Tibial nerve (tissue), 4 donors: ENCODE measurements at regions not wholly inside any gene's neighbourhood (a gene's known extent, or its start where the extent isn't known, plus 50 kb on each side); places are given as distances from the start of the nearest gene placed in this dataset.

Experiments
- DNase-seq, 2 donors: peaks; one replicate each; pipeline ENCODE4 v3.0.0-alpha.2; 2019; ENCODE audit warnings: low spot score in 2 of 2
- H3K27ac ChIP-seq, 4 donors: fragments of 200-600 bp; sonication (generic) in 3 of 4; one replicate each; pipeline ENCODE4 v1.5.1; 2017 to 2019; ENCODE audit warnings: mild to moderate bottlenecking in 1 of 4
- H3K27me3 ChIP-seq, 2 donors: fragments of 200-600 bp; sonication (generic) in 1 of 2; one replicate each; pipeline versions ENCODE4 v1.5.1 to v1.6.0; 2017 to 2019
- H3K36me3 ChIP-seq, 3 donors: fragments of 200-600 bp; sonication (generic); one replicate each; pipeline ENCODE4 v1.5.1; 2018 to 2019
- H3K4me1 ChIP-seq, 4 donors: fragments of 200-600 bp; sonication (generic) in 3 of 4; one replicate each; pipeline ENCODE4 v1.5.1; 2017 to 2019
- H3K4me3 ChIP-seq, 4 donors: fragments of 200-600 bp; sonication (generic) in 3 of 4; one replicate each; pipeline ENCODE4 v1.5.1; 2017 to 2019; ENCODE audit warnings: mild to moderate bottlenecking in 1 of 4, moderate library complexity in 1 of 4
- H3K9me3 ChIP-seq, 4 donors: fragments of 200-600 bp; sonication (generic) in 3 of 4; one replicate each; pipeline ENCODE4 v1.5.1; 2017 to 2019
- CTCF ChIP-seq, 5 experiments: fragments of 200-600 bp in 3 of 5; fragments of 450-650 bp in 2 of 5; sonication (generic) in 3 of 5; IDR thresholded peaks; one replicate each; pipeline ENCODE4 v1.5.1; 2016 to 2019; ENCODE audit warnings: antibody characterized with exemption in 5 of 5, mild to moderate bottlenecking in 3 of 5, moderate library complexity in 2 of 5
- EP300 ChIP-seq, 2 donors: sonication (generic); formaldehyde crosslinking; IDR thresholded peaks; one replicate each; pipeline ENCODE4 v1.6.1; 2017; ENCODE audit warnings: antibody characterized with exemption in 2 of 2, mild to moderate bottlenecking in 1 of 2
- POLR2A ChIP-seq, 2 donors: fragments of 450-650 bp; IDR thresholded peaks; one replicate each; pipeline ENCODE4 v1.6.1; 2017; ENCODE audit warnings: antibody characterized with exemption in 2 of 2, mild to moderate bottlenecking in 2 of 2, moderate library complexity in 2 of 2
- WGBS, 2 donors: methylation state at CpG; one replicate each; pipeline ENCODE4 v1.1.5; 2018; 5-methylcytosine and 5-hydroxymethylcytosine counted together

- Histone ChIP-seq H3K4me1 (no peaks in the 10 kb centered on the region), H3K27me3 (no peaks in the 10 kb centered on the region), H3K36me3 (no peaks in the 10 kb centered on the region), H3K9me3 (no peaks in the 10 kb centered on the region), H3K4me3 (no peak overlapping the region), H3K27ac (no peak overlapping the region)
- 86 to 97% methylated on average over 1 of the region's 1 CpG for WGBS, 2 donors
- DNase-seq, result no peak
- TF ChIP-seq EP300 (IDR thresholded peaks at IDR 0.05), result no peak
- TF ChIP-seq CTCF (IDR thresholded peaks at IDR 0.05), result no peak
- TF ChIP-seq POLR2A (IDR thresholded peaks at IDR 0.05), result no peak
Observed at GRCh38 chr4:177093964-177094363, 215.7 kb upstream of the NEIL3 start.

- TF ChIP-seq CTCF (IDR thresholded peaks at IDR 0.05) (no peak), EP300 (IDR thresholded peaks at IDR 0.05) (no peak), POLR2A (IDR thresholded peaks at IDR 0.05) (no peak)
Observed at GRCh38 chr4:177097291-177097690, 212.4 kb upstream of the NEIL3 start.

GRCh38 chr4:177099211-177099610 lies 210.5 kb upstream of the NEIL3 start:
- Histone ChIP-seq H3K27me3 (no peaks in the 10 kb centered on the region), H3K4me3 (no peak overlapping the region), H3K9me3 (no peaks in the 10 kb centered on the region), H3K36me3 (no peaks in the 10 kb centered on the region), H3K4me1 (no peaks in the 10 kb centered on the region), H3K27ac (no peak overlapping the region)
- 90 to 91% methylated on average over 6 of the region's 6 CpGs for WGBS, 2 donors
- TF ChIP-seq CTCF (IDR thresholded peaks at IDR 0.05) (no peak), POLR2A (IDR thresholded peaks at IDR 0.05) (no peak), EP300 (IDR thresholded peaks at IDR 0.05) (no peak)
- no peak for DNase-seq

More at GRCh38 chr4:177097291-177097690, 212.4 kb upstream of the NEIL3 start:
- Histone ChIP-seq H3K27ac (no peak overlapping the region), H3K4me1 (no peaks in the 10 kb centered on the region), H3K36me3 (no peaks in the 10 kb centered on the region), H3K4me3 (no peak overlapping the region), H3K9me3 (no peaks in the 10 kb centered on the region), H3K27me3 (no peaks in the 10 kb centered on the region)
- no peak for DNase-seq
- 92 to 95% methylated on average over 6 of the region's 6 CpGs for WGBS, 2 donors

- DNase-seq, result no peak
- no peak overlapping the region for H3K4me3 ChIP-seq
- no peaks in the 10 kb centered on the region for H3K27me3 ChIP-seq
- WGBS, 2 donors, result 36 to 47% methylated on average over 3 of the region's 3 CpGs
- H3K4me1 ChIP-seq, result no peaks in the 10 kb centered on the region
- no peaks in the 10 kb centered on the region for H3K36me3 ChIP-seq
- no peaks in the 10 kb centered on the region for H3K9me3 ChIP-seq
- H3K27ac ChIP-seq, result no peak overlapping the region
- TF ChIP-seq EP300 (IDR thresholded peaks at IDR 0.05) (no peak), CTCF (IDR thresholded peaks at IDR 0.05) (no peak), POLR2A (IDR thresholded peaks at IDR 0.05) (no peak)
Observed at GRCh38 chr4:177100307-177100706, 209.4 kb upstream of the NEIL3 start.

- Histone ChIP-seq H3K4me1 (no peaks in the 10 kb centered on the region), H3K4me3 (no peak overlapping the region), H3K27ac (no peak overlapping the region), H3K27me3 (no peaks in the 10 kb centered on the region), H3K36me3 (no peaks in the 10 kb centered on the region), H3K9me3 (no peaks in the 10 kb centered on the region)
- DNase-seq, result no peak
- TF ChIP-seq CTCF (IDR thresholded peaks at IDR 0.05) (no peak), POLR2A (IDR thresholded peaks at IDR 0.05) (no peak), EP300 (IDR thresholded peaks at IDR 0.05) (no peak)
Observed at GRCh38 chr4:177103619-177104018, 206.1 kb upstream of the NEIL3 start.
